ENCODE measurements at regions not wholly inside any gene's neighbourhood (a gene's known extent, or its start where the extent isn't known, plus 50 kb on each side); places are given as distances from the start of the nearest gene placed in this dataset.

GRCh38 chr15:47404877-47405276 lies 312.4 kb upstream of the SEMA6D start:
- no peak for ATAC-seq
- CTCF ChIA-PET = no interaction called here

More at GRCh38 chr15:47404877-47405276, 312.4 kb upstream of the SEMA6D start:
- Histone ChIP-seq H3K9me3 (ENCODE audit: control insufficient read depth in 1 of 2, insufficient read depth in 1 of 2, low read depth in 1 of 2, low read length in 2 of 2) (peaks cover 6 to 39% of the 10 kb centered on the region in 2 experiments; a peak in 2 of 4 replicates), H2AFZ (ENCODE audit: low read depth, low read length, poor library complexity, severe bottlenecking) (no peak overlapping the region), H3K4me2 (ENCODE audit: low read length) (no peak overlapping the region), H3K9ac (ENCODE audit: low read length) (no peak overlapping the region), H3K4me3 (replicated peaks in 1 of 2; ENCODE audit: low read depth in 1 of 2, low read length in 2 of 2) (no peak overlapping the region), H4K20me1 (ENCODE audit: insufficient read depth) (no peaks in the 10 kb centered on the region), H3K9me2 (ENCODE audit: insufficient read depth) (no peaks in the 10 kb centered on the region), H3K4me1 (ENCODE audit: control insufficient read depth in 1 of 2, insufficient read depth in 2 of 2, low read length in 2 of 2) (no peaks in the 10 kb centered on the region), H3K36me3 (ENCODE audit: control insufficient read depth in 1 of 2, insufficient read depth in 2 of 2, low read length in 2 of 2) (no peaks in the 10 kb centered on the region), H3K27ac (ENCODE audit: low read depth, low read length) (no peak overlapping the region), H3K79me2 (ENCODE audit: insufficient read depth, low read length) (no peaks in the 10 kb centered on the region), H3K27me3 (ENCODE audit: insufficient read depth, low read length) (no peaks in the 10 kb centered on the region)
- ChIA-PET POLR2A (no interaction called here), RAD21 (ENCODE audit: low non-redundant PET in 1 of 2, low total read pairs in 2 of 2, uncharacterized antibody in 2 of 2, unreplicated experiment in 2 of 2) (no interaction called here)
- no peak for DNase-seq (ENCODE audit: low read depth, low spot score)
- no peak for TF ChIP-seq POLR2AphosphoS5 (IDR thresholded peaks at IDR 0.05; ENCODE audit: low read depth, low read length)
- TF ChIP-seq SIN3A (IDR thresholded peaks at IDR 0.05; ENCODE audit: low read depth) = no peak
- TF ChIP-seq TCF7L2 (IDR thresholded peaks at IDR 0.05; ENCODE audit: borderline replicate concordance, extremely low read depth, insufficient read depth, insufficient read length) = no peak
- no peak for TF ChIP-seq SRF (IDR thresholded peaks at IDR 0.05; ENCODE audit: low read depth)
- TF ChIP-seq POLR2A (IDR thresholded peaks at IDR 0.05; ENCODE audit: borderline replicate concordance, extremely low read depth, insufficient read depth, insufficient read length) = no peak
- TF ChIP-seq EGR1 (IDR thresholded peaks at IDR 0.05; ENCODE audit: low read depth) = no peak
- no peak for TF ChIP-seq ATF3 (IDR thresholded peaks at IDR 0.05)
- no peak for TF ChIP-seq CBX3 (IDR thresholded peaks at IDR 0.05; ENCODE audit: low read depth)
- TF ChIP-seq ELF1 (IDR thresholded peaks at IDR 0.05; ENCODE audit: borderline replicate concordance, low read depth) = no peak
- TF ChIP-seq SP1 (IDR thresholded peaks at IDR 0.05; ENCODE audit: low read depth) = no peak
- no peak for TF ChIP-seq CTCF (IDR thresholded peaks at IDR 0.05 in 2 of 3, conservative IDR thresholded peaks at IDR 0.05 in 1 of 3; ENCODE audit: borderline replicate concordance in 1 of 3, insufficient read depth in 1 of 3, low read depth in 2 of 3, low read length in 2 of 3)
- TF ChIP-seq ZFX (IDR thresholded peaks at IDR 0.05) = no peak
- TF ChIP-seq MAX (IDR thresholded peaks at IDR 0.05) = no peak
- TF ChIP-seq REST (IDR thresholded peaks at IDR 0.05; ENCODE audit: low read depth) = no peak
- no peak for TF ChIP-seq ZBTB33 (IDR thresholded peaks at IDR 0.05; ENCODE audit: extremely low read depth, insufficient replicate concordance, low read length)
- BruUV-seq (replicated peaks) = no TSS peak
- intact Hi-C loops (cut with micrococcal nuclease) = no loop called here

Data from HCT116 (cell line).